KMS-11 (cell line): ENCODE measurements at regions not wholly inside any gene's neighbourhood (a gene's known extent, or its start where the extent isn't known, plus 50 kb on each side); places are given as distances from the start of the nearest gene placed in this dataset.

Experiments
- H2AFZ ChIP-seq: fragments of 200-600 bp; sonication (generic); 2 replicates; pipeline ENCODE4 v1.6.1; 2016; ENCODE audit warnings: antibody characterized with exemption, mixed run types, low read depth
- H3K27ac ChIP-seq: fragments of 200-600 bp; sonication (generic); 2 replicates; pipeline ENCODE4 v1.6.1; 2016; ENCODE audit warnings: mild to moderate bottlenecking, mixed run types
- H3K27me3 ChIP-seq: fragments of 200-600 bp; sonication (generic); 2 replicates; pipeline ENCODE4 v1.6.1; 2017; ENCODE audit warnings: mild to moderate bottlenecking, low read depth, mixed run types, moderate library complexity; ENCODE audit not compliant: insufficient read depth
- H3K36me3 ChIP-seq: fragments of 200-600 bp; sonication (generic); 2 replicates; pipeline ENCODE4 v1.6.1; 2017; ENCODE audit warnings: mild to moderate bottlenecking, mixed run types; ENCODE audit not compliant: insufficient read depth
- H3K4me1 ChIP-seq: fragments of 200-600 bp; sonication (generic); 2 replicates; pipeline ENCODE4 v1.6.1; 2016; ENCODE audit warnings: mild to moderate bottlenecking, low read depth, mixed run types; ENCODE audit not compliant: poor library complexity, severe bottlenecking
- H3K4me2 ChIP-seq: fragments of 200-600 bp; sonication (generic); 2 replicates; pipeline ENCODE4 v1.7.0; 2016; ENCODE audit warnings: mild to moderate bottlenecking, mixed run types
- H3K4me3 ChIP-seq: fragments of 200-600 bp; sonication (generic); IDR thresholded peaks from 2 replicates; pipeline ENCODE4 v1.6.1; 2017; ENCODE audit warnings: low read depth, low read length, mixed read lengths; ENCODE audit not compliant: insufficient read depth
- H3K79me2 ChIP-seq: fragments of 200-600 bp; sonication (generic); 2 replicates; pipeline ENCODE4 v1.6.1; 2016; ENCODE audit warnings: low read depth, mixed run types; ENCODE audit not compliant: insufficient read depth
- H3K9ac ChIP-seq: fragments of 200-600 bp; sonication (generic); 2 replicates; pipeline ENCODE4 v1.6.1; 2016; ENCODE audit warnings: mild to moderate bottlenecking, mixed run types
- H4K20me1 ChIP-seq: fragments of 200-600 bp; sonication (generic); 2 replicates; pipeline ENCODE4 v1.6.1; 2016; ENCODE audit warnings: mild to moderate bottlenecking, mixed run types; ENCODE audit not compliant: insufficient read depth
- CTCF ChIP-seq: fragments of 200-600 bp; sonication (generic); conservative IDR thresholded peaks from 2 replicates; pipeline ENCODE4 v1.6.1; 2017; ENCODE audit warnings: low read depth, mild to moderate bottlenecking, antibody characterized with exemption, low read length, moderate library complexity, mixed read lengths

- TF ChIP-seq CTCF: no peak
- no peak overlapping the region for H3K4me2 ChIP-seq
- no peak overlapping the region for H3K9ac ChIP-seq
Observed at GRCh38 chr1:115577513-115577912, 64.3 kb upstream of the VANGL1 start.

GRCh38 chr1:115575661-115576060 is 66.1 kb upstream of the VANGL1 start:
- Histone ChIP-seq H3K4me3 (no peak overlapping the region), H3K27ac (no peak overlapping the region), H3K79me2 (no peaks in the 10 kb centered on the region), H3K4me2 (no peak overlapping the region), H3K4me1 (no peaks in the 10 kb centered on the region), H4K20me1 (no peaks in the 10 kb centered on the region), H3K36me3 (no peaks in the 10 kb centered on the region), H3K27me3 (no peaks in the 10 kb centered on the region), H2AFZ (no peak overlapping the region), H3K9ac (no peak overlapping the region)
- TF ChIP-seq CTCF: no peak

More at GRCh38 chr1:115577513-115577912, 64.3 kb upstream of the VANGL1 start:
- Histone ChIP-seq H3K27ac (no peak overlapping the region), H3K4me3 (no peak overlapping the region), H3K27me3 (no peaks in the 10 kb centered on the region), H4K20me1 (no peaks in the 10 kb centered on the region), H3K36me3 (no peaks in the 10 kb centered on the region), H2AFZ (no peak overlapping the region), H3K4me1 (no peaks in the 10 kb centered on the region), H3K79me2 (no peaks in the 10 kb centered on the region)

GRCh38 chr1:115572710-115573109 is 69.1 kb upstream of the VANGL1 start:
- no peaks in the 10 kb centered on the region for H3K4me1 ChIP-seq
- no peak overlapping the region for H3K27ac ChIP-seq
- no peak overlapping the region for H3K9ac ChIP-seq
- H3K27me3 ChIP-seq: no peaks in the 10 kb centered on the region
- no peak overlapping the region for H3K4me3 ChIP-seq
- TF ChIP-seq CTCF: no peak
- H3K79me2 ChIP-seq: no peaks in the 10 kb centered on the region
- no peaks in the 10 kb centered on the region for H4K20me1 ChIP-seq
- no peak overlapping the region for H2AFZ ChIP-seq
- H3K36me3 ChIP-seq: no peaks in the 10 kb centered on the region
- H3K4me2 ChIP-seq: no peak overlapping the region

- no peak overlapping the region for H3K4me2 ChIP-seq
- no peak overlapping the region for H3K9ac ChIP-seq
- no peak overlapping the region for H3K4me3 ChIP-seq
- no peaks in the 10 kb centered on the region for H3K27me3 ChIP-seq
- no peaks in the 10 kb centered on the region for H4K20me1 ChIP-seq
- H3K27ac ChIP-seq: no peak overlapping the region
- H3K79me2 ChIP-seq: no peaks in the 10 kb centered on the region
- H3K4me1 ChIP-seq: no peaks in the 10 kb centered on the region
- no peaks in the 10 kb centered on the region for H3K36me3 ChIP-seq
- no peak for TF ChIP-seq CTCF
- H2AFZ ChIP-seq: no peak overlapping the region
Observed at GRCh38 chr1:115567431-115567830, 74.3 kb upstream of the VANGL1 start.
